Testis (tissue), 2 donors: ENCODE measurements at regions not wholly inside any gene's neighbourhood (a gene's known extent, or its start where the extent isn't known, plus 50 kb on each side); places are given as distances from the start of the nearest gene placed in this dataset.

Experiments used
- CTCF ChIP-seq, 3 experiments: fragments of 450-650 bp in 2 of 3; fragments of 200-600 bp in 1 of 3; sonication (generic) in 1 of 3; IDR thresholded peaks; one replicate each; pipeline ENCODE4 v1.5.1; 2016 to 2019; ENCODE audit warnings: antibody characterized with exemption in 3 of 3, mild to moderate bottlenecking in 2 of 3, moderate library complexity in 1 of 3
- POLR2A ChIP-seq: fragments of 450-650 bp; IDR thresholded peaks from one replicate; pipeline ENCODE4 v1.6.1; 2017; ENCODE audit warnings: antibody characterized with exemption, mild to moderate bottlenecking, moderate library complexity

GRCh38 chr1:83101406-83101805 is 897.5 kb downstream of the TTLL7 start:
- TF ChIP-seq CTCF (IDR thresholded peaks at IDR 0.05) (no peak), POLR2A (no peak)
